Suprapubic skin (tissue), 3 donors: ENCODE measurements at regions not wholly inside any gene's neighbourhood (a gene's known extent, or its start where the extent isn't known, plus 50 kb on each side); places are given as distances from the start of the nearest gene placed in this dataset.

Source experiments
- POLR2A ChIP-seq, 2 donors: fragments of 450-650 bp; IDR thresholded peaks; one replicate each; pipeline ENCODE4 v1.6.1; 2017; ENCODE audit warnings: antibody characterized with exemption in 2 of 2, mild to moderate bottlenecking in 2 of 2, moderate library complexity in 2 of 2
- TF ChIP-seq, protein P1 (sequence below), 2 donors: fragments of 200-600 bp in 1 of 2; fragments of 450-650 bp in 1 of 2; sonication (generic) in 1 of 2; IDR thresholded peaks; one replicate each; pipeline ENCODE4 v1.5.1; 2016 to 2019; ENCODE audit warnings: antibody characterized with exemption in 2 of 2, mild to moderate bottlenecking in 1 of 2, moderate library complexity in 1 of 2

GRCh38 chr18:56538746-56539145, 99.6 kb downstream of the TXNL1 start:
- TF ChIP-seq, protein P1, sequence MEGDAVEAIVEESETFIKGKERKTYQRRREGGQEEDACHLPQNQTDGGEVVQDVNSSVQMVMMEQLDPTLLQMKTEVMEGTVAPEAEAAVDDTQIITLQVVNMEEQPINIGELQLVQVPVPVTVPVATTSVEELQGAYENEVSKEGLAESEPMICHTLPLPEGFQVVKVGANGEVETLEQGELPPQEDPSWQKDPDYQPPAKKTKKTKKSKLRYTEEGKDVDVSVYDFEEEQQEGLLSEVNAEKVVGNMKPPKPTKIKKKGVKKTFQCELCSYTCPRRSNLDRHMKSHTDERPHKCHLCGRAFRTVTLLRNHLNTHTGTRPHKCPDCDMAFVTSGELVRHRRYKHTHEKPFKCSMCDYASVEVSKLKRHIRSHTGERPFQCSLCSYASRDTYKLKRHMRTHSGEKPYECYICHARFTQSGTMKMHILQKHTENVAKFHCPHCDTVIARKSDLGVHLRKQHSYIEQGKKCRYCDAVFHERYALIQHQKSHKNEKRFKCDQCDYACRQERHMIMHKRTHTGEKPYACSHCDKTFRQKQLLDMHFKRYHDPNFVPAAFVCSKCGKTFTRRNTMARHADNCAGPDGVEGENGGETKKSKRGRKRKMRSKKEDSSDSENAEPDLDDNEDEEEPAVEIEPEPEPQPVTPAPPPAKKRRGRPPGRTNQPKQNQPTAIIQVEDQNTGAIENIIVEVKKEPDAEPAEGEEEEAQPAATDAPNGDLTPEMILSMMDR (IDR thresholded peaks at IDR 0.05) = no peak
- TF ChIP-seq POLR2A (IDR thresholded peaks at IDR 0.05) = no peak
